ENCODE measurements at regions not wholly inside any gene's neighbourhood (a gene's known extent, or its start where the extent isn't known, plus 50 kb on each side); places are given as distances from the start of the nearest gene placed in this dataset.
A peak's percentile ranks its signal among the peaks of the same experiment; 100 is the strongest.
"Not testable (repeated sequence)": the region's sequence is repeated elsewhere in the genome, so short reads cannot be mapped to it uniquely, and the experiment has no call there.

DNA sequence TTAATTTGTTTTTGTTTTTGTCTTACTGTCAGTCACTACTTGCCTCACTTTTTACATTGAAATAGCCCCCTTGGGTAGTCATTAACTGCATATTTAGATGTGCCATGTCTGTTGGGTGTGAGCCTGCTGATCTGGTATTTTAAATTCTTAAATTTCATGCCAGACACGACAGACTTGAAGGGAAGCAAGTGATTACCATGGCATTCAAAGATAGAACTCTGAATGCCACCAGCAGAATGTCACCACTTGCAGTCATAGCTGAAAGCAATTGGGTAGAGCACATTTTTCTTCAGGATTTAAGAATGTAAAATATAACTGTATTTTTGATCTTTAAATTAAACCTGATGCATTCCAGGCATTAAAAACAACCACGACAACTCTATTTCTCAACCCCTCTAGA lies 396.5 kb upstream of the ATP10A start:
- peak; percentile 1 for DNase-seq

DNA sequence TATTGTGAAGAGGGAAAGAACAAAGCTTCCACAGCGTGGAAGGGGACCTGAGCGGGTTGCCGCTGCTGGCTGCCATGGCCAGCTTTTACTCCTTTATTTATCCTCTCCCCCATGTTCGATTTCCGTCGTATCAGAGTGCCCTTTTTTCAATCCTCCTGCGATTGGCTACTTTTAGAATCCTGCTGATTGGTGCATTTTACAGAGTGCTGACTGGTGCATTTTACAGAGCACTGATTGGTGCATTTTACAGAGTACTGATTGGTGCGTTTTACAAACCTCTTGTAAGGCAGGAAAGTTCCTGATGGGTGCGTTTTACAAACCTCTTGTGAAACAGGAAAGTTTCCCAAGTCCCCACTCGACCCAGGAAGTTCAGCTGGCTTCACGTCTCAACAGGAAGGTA lies 381.7 kb upstream of the ATP10A start:
- DNase-seq, result not testable (repeated sequence)

DNA sequence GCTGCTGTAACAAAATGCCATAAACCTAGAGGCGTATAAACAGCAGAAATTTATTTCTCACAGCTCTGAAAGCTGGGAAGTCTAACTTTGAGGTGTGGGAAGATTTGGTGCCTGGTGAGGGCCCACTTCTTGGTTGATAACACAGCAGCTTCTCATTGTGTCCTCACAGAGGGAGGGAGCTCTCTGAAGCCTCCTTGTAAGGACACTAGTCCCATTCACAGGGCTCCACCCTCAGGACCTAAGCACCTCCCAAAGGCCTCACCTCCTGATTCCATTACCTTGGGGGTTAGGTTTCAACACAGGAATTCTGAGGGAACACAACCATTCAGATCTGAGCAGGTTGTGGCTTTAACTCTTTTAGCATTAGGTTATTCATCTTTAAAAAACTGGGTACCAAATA lies 380.3 kb upstream of the ATP10A start:
- no peak for DNase-seq

DNA sequence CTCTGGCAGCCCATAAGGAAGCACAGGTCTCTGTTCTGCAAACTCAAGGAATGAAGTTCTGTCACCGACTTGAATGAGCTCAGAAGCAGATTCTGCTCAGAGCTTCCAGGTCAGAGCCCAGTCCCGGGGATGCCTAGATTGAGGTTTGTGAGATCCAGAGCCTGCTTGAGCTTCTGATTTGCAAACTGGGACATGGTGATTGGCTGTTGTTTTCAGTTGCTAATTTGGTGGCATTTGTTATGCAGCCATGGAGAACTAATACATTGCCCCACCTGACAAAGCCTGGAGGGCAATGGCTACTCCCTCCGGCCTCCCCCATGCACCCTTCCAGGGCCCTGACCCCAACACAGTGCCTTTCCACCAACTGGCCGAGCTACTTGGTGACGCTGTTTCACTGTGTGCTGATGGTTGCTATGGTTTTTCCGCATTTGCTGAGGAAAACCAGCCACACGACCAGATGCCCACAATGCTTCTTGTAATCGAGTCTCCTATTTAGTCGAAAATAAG lies 379.5 kb upstream of the ATP10A start:
- DNase-seq, result no peak

- no peak for DNase-seq
Observed at GRCh38 chr15:26235864-26236263, 372.7 kb upstream of the ATP10A start.

DNA sequence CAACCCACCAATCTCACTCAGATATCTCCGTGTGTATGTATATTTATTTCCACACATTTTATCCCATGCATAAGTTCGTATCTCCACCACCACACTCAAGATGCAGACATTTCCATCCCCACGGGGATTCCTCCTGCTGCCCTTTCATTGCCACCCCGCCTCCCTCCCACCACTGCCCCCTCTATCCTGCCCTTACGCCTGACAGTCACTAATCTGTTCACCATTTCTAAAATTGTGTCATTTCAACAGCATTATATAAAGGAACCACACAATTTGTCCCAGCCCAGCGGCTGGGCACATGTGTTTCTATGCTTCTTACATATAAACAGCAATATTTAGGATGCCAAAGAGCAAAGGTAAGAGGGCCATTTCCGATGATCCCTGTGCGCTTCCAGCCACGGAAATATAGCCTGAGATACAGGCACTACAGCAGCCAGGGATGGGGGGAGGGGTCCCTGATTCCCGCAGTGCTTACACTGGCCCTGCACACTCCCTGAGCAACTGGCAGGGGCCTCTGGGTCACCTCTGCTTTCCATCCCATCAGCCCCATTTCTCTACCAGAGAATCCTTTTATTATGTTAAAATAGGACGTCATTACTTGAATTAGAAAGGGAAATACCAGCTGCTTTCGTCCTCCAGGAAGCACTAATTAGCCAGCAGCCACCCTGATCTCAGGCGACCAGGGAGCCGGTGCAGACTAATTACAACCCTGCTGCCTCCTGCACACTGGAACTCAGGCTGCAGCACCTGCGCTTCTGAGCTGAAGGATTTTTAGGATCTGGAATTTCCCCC lies 372.0 kb upstream of the ATP10A start:
- DNase-seq, result no peak

- DNase-seq, result no peak
Observed at GRCh38 chr15:26232691-26233090, 369.6 kb upstream of the ATP10A start.

- DNase-seq, result no peak
Observed at GRCh38 chr15:26231096-26231495, 368.0 kb upstream of the ATP10A start.

DNA sequence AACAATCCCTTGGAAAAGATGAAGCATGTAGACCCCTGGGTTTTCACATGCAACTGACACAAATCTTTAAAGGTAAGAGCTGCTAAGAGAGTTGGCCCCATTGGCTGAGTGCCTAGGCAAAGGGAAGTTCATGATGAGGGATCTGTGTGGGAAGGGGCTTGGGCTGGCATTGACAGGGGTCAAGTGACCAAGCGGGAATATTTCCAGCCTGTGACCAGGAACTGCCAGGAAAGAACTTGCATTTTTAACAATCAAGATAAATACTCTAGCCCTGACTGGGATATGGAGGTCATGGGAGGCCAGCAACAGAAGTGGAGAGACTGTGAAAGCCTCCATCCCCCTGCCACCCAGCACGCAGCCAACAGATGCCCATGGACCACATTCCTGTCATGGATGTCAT lies 361.1 kb upstream of the ATP10A start:
- no peak for DNase-seq

- DNase-seq, result no peak
Observed at GRCh38 chr15:26223720-26224119, 360.6 kb upstream of the ATP10A start.

DNA sequence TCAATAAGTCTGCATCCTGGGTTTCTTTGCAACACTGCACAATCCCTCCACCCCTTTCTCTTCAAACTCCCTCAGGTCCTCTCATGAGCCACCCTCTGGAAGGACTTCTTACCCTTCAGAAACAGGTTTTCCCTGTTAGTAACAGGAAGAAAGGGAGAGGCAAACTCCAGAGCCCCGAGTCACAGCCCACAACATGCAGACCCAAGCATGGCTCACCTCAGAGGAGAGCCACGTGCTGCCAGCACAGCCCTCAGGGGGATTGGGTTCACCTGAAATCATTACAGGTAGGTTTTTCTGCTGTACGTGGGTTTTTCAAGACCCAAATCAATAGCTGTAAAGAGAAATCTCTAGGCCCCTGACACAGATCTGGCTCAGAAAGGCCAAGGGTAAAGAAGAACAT lies 359.7 kb upstream of the ATP10A start:
- no peak for DNase-seq

DNA sequence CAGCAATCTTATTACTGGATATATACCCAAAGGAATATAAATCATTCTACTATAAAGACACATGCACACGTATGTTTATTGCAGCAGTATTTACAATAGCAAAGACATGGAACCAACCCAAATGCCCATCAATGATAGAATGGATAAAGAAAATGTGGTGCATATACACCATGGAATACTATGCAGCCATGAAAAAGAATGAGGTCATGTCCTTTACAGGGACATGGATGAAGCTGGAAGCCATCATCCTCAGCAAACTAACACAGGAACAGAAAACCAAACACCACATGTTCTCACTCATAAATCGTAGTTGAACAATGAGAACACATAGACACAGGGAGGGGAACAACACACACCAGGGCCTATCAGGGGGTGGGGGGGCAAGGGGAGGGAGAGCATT lies 353.9 kb upstream of the ATP10A start:
- DNase-seq, result not testable (repeated sequence)

GRCh38 chr15:26214290-26214689 lies 351.2 kb upstream of the ATP10A start:
- no peak for DNase-seq

DNA sequence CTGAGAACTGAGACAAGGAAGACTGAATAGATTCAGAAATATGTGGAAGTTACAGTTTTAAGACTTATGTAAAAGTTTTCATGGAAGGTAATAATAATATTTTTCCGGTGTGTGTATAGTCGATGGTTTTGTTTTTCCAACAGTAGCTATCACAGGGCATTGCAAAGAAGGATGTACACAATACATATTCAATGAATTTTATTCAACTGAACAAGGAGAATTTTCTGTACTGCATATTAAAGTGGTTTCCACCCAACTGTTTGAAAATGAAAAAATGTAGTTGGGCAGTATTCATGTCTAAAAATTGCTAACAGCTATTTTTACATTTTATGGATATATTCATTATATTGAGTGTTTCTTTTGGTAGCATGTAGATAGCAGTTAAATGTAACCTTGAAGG lies 350.3 kb upstream of the ATP10A start:
- no peak for DNase-seq

GRCh38 chr15:26212109-26212508 lies 349.0 kb upstream of the ATP10A start:
- DNase-seq, result no peak

- DNase-seq, result no peak
Observed at GRCh38 chr15:26210980-26211379, 347.9 kb upstream of the ATP10A start.

- DNase-seq, result no peak
Observed at GRCh38 chr15:26201177-26201858, 338.2 kb upstream of the ATP10A start.

DNA sequence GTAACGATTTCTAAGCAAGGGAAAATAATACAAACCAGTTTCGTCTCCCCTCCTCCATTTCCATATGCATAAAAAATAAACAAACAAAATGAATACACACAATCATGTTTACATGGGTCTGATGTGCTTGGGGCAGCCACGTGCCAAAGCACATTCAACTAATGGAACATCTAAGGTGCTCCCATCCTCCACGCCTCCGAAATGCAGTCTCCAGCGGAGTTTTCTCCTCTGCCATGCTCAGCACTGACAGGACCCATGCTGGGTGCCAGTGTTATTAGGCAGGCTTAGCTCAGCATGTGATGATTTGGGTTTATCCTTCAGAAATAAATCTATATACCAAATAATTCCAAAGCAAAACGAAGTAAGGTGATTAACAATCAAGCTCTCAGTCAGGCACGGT lies 337.3 kb upstream of the ATP10A start:
- no peak for DNase-seq

- no peak for DNase-seq
Observed at GRCh38 chr15:26197719-26198118, 334.6 kb upstream of the ATP10A start.

DNA sequence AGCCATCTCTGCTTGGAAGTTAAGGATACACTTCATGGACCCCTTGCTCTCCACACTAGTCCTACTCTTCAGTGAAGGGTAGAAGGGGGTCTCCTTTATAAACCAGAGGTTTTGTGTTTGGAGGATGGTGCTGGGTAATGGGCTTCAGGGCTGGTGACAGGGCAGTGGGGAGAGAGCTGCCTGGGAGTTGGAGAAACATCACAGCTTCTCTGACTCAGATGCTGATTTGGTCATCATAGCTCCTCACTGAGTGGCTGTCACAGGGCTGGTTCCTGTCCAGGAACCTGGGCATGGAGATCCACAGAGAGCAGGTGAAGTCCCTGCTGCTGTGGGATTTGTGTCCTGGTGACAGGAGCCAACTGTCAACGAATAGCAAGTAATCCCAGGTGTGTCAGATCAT lies 333.9 kb upstream of the ATP10A start:
- no peak for DNase-seq

- no peak for DNase-seq
Observed at GRCh38 chr15:26191193-26191592, 328.1 kb upstream of the ATP10A start.

- DNase-seq, result not testable (repeated sequence)
Observed at GRCh38 chr15:26186138-26186537, 323.0 kb upstream of the ATP10A start.

DNA sequence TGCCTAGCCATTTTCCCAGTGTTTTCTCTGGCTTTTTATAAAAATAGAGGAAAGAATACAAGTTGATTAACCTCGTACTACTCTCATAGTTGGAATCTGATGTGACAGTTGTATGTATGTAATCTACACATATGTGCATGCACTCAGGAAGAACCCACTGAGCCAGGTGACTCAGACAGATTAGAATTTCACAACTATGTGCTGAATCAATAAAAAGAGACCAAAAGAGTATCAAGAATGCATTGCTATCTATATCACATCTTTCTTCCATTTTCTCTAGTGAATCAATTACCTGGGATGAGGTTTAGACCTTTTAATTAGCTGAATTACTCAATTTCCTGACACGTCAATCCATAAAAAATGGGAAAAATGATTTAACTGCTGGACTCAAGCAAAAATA lies 319.3 kb upstream of the ATP10A start:
- peak; percentile 56 for DNase-seq

GRCh38 chr15:26179906-26180305 lies 316.8 kb upstream of the ATP10A start:
- DNase-seq, result no peak

All from fibroblast of skin of back (primary cell).